GM21390 (cell line): ENCODE measurements at regions not wholly inside any gene's neighbourhood (a gene's known extent, or its start where the extent isn't known, plus 50 kb on each side); places are given as distances from the start of the nearest gene placed in this dataset.

Source experiments
- ATAC-seq: cut with Tn5 transposase; IDR thresholded peaks from one replicate; pipeline ENCODE4 v1.9.1; 2021; ENCODE audit not compliant: unreplicated experiment

DNA sequence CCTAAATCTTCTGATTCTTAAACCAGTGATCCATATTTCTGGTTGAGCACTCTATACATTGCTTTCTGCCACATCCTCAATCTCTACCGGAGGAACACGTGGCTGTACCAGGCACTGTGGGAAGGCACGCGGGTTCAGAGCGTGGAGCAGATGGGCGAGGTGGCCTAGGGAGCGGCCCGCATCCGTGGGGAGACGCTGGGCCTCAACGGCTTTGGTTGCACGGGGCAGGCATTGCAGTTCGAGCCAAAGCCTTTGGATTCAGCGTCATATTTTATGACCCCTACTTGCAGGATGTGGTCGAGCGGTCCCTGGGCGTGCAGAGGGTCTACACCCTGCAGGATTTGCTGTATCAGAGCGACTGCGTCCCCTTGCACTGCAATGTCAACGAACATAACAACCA lies 197.2 kb upstream of the RGMB start:
- ATAC-seq = no peak

DNA sequence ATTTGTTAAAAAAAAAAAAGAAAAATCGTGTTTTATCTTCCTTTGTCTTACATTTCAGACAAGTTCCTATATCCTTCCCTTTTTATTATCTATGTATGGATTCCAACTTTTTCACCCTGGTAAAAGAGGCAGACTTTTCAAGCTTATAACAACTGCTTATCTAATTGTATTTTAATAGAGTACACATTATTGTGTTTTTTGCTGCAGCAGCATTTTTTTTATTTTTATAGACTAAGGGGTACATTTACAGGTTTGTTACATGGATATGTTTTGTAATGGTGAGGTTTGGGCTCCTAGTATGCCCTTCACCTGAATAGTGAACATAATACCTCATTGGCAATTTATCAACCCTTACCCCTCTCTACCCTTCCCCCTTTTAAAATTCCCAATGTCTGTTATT lies 195.0 kb upstream of the RGMB start:
- ATAC-seq = no peak

DNA sequence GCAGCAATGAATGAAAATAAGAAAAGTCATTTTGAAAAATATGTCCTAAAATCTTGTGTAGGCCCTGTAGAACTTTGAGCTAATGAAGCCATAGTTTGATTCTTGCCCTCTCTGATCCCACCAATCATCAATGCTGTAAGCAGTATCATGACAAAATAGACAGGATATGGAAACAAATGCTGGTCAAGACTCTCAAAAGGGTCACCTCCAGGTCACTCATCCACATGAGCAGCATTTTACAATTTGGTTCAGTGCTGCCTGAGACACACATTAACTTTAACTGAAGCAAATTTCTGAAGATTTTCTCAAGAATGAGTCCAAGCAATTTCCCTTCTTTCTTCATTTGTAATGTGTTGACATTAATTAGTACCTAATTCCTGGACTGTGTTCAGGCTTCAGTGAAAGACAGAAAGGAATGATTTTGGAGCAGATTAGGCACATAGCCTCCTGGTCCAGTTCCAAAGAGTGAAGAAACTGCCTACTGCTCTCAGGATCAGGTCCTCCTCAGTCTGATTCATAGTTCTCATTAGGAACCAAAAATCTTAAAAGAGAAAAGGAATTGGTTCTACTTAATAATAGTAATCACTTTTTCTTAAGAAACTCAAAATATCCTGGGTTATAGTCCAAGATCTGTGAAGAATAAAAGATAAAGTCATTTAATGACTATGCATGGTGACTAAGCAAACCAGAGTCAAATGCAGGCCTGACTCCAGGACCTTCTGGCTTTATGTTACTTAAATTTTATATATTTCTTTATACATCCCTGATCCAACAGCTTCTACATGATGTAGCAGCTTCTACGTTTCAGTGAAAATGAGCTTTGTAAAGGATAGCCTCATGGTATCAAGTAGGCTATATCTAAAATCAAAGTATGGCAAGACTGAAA lies 192.1 kb upstream of the RGMB start:
- no peak for ATAC-seq

DNA sequence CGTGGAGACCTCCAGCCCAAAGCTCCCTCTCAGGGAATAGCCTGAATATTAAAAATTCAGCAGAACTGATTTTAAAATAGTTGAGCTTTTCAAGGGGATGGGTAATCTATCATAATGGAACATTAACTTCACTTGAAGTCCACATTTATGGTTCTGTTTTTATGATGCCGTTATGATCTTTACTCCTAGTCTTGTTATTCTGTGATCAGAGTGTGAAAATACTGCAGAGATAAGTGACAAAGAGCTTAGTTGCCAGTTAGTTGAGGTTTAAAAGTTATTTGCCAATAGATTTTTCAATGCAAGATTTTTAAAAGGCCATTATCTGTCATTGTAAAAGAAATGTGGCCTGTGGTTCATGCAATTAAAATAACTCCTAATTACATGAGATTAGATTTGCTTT lies 189.9 kb upstream of the RGMB start:
- no peak for ATAC-seq

DNA sequence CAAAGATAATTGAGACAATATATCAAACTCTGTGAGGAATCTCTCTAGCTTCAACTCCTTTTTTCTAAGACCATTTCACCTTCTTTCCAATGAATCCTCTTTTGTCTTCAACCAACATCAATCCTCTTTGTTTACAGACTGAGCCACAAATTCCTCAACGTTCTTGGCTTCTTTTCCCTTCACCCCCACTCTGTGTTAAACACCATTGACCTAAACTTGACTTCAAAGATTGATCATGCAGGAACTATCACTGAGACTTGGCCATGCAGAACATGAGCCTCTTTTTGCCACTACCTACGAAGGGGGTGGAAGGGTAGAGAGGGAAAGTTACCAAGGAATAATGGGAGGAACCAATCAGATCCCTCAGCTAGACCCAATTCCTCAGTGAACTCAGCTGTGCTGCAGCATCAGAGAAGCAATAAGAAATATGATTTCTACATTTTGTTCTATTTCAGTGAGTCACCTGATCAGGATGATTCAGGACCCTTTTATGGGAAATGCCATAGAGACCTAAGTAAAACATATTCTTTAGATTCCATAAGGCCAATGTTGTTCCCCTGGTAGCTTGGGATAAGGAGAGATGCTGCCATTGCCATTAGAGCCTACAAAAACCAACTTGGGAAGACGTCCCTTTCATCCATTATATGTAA lies 187.7 kb upstream of the RGMB start:
- no peak for ATAC-seq

DNA sequence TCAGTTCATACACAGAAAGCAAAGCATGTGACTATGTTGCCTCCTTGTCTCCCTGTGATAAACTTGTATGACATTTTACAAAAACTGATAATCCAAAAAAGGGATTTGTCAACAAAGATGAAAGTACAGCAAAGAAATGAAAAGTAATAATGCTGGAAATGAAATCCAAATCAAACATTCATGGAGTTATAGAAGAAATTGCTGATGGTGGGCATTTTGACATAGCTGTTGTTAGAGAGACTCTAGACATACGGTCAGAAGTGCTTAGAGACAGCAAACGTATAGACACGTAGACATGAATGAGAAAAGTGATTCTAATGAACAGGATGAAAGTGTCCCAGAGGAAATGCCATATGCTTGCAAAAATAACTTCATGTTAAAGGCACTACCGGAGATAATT lies 186.9 kb upstream of the RGMB start:
- no peak for ATAC-seq

DNA sequence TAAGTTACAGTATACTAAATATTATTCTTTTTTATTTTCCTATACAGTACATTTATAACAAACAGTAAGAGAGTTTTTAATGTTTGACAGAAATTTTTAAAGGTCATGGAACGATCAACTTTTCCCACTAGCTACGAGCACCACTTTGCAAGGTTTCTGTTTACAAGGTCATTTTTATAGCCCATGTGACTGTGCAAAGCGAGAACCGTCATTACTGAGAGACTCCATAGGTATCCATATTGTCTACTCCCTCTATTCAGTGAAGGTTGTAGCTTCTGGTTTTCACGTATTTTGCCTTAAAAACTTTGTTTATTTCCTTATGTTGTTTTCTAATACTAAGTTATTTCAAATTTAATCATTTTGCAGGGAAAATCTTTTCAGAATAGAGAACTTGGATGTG lies 186.3 kb upstream of the RGMB start:
- ATAC-seq = no peak

DNA sequence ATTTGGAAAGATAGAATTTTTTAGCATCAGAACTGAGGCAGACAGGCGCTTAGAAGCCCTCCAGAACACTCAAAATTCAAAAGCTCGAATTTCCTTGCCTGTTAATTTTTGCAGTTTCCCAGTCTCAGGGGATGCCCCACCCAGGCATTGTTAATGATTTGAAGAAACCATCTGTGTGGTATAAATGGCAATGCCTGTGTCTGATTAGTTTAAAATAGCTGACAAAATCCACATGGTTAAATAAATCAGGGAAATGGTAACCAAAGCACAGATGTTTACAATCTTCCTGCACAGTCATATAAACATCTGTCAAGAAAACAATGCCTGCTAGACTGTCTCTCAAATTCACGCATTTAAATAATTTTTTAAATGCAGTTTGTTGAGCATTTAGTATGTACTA lies 185.2 kb upstream of the RGMB start:
- ATAC-seq = no peak

DNA sequence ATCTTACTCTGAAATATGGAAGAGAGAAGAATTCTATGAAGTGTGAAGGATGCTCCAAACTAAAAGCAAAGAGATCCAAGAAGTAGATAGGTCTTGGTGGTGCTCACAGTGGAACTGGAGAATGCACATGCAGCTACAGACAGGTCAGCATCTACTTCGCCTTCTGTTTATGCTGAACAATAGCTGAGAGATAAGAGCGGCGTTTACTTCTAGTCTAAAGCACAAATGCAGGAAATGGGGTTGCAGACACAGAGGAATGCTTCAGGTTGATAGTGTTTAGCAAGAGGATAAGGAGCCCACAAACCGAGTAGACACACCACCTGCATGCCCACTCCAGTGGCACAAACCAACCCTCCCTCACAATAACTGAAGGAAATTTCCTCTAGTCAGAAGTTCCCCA lies 180.0 kb upstream of the RGMB start:
- ATAC-seq = no peak

DNA sequence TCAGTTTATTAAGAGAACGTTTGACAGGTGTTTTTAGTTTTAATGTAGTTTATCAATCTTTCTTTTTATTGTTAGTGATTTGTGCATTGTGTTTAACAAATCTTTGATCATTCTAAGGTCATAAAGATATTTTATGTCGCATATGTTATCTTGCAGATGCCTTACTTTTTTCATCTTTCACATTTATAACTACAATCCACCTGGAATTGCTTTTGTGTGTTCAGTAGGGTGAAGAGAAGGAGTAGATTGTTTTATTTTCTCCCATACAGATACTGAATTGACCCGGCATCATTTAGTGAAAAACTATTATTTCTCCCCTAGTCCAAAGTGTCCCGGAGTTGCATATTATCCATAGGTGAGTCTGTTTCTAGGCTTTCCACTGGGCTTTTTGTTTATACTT lies 179.4 kb upstream of the RGMB start:
- ATAC-seq = no peak

DNA sequence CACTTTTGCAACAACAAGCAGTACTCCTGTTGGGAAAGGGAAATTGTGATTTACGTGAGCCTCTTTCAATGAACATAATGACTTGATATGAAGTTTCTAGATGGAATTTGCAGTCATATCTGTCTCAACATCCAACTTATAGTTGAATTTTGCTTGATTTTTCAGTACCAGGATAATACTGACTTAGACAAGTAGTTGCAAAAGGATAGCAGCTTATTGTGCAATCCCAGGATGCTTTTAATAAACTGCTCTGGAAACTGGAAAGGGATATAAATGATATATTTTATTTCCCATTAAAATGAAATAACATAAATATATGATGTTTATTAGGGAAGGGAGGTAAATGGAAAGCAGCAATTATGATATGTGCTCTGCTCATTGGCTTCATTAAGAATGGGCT lies 174.4 kb upstream of the RGMB start:
- ATAC-seq = no peak

DNA sequence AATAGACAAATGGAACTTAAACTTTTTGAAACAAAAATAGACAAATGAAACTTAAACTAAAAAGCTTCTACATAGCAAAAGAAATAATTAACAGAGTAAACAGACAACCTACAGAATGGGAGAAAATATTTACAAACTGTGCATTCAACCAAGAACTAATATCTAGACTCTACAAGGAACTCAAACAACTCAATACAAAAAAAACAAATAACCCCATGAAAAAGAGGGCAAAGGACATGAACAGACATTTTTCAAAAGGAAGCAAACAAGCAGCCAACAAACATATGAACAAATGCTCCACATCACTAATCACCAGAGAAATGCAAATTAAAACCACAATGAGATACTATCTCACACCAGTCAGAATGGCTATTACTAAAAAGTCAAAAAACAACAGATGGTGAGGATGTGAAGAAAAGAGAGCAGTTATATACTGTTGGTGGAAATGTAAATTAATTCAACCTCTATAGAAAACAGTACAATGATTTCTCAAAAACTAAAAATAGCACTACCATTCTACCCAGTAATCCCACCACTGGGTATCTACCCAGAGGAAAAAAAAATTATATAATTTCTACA lies 170.8 kb upstream of the RGMB start:
- ATAC-seq = peak; percentile 71

DNA sequence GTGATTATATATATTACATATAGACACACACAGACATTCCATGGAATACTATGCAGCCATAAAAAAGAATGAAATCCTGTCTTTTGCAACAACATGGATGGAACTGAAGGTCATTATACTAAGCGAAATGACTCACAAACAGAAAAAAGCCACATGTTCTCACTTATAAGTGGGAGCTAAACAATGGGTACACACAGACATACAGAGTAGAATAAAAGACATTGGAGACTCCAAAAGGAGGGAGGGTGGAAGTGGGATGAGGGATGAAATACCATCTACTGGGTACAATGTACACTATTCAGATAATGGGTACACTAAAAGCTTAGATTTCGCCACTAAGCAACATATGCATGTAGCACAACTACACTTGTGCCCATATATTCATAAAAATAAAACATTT lies 170.0 kb upstream of the RGMB start:
- ATAC-seq = no peak

DNA sequence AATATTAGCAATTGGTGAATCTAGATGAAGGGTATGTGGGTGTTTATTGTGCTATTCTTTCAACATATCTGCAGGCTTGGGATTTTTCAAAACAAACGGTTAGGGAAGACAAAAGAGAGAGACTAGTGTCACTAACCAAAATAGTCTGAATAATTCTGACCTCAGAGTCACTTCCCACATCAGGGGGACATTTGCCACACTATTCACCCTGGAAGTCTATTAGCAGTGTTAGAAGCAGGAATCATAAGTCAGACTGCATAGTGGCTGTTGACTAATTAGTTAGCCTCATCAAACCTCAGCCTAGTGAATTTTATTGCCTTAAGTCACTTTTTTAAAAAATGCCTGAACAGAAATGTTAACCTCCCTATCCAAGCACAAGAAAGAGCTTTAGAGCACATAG lies 169.2 kb upstream of the RGMB start:
- no peak for ATAC-seq

DNA sequence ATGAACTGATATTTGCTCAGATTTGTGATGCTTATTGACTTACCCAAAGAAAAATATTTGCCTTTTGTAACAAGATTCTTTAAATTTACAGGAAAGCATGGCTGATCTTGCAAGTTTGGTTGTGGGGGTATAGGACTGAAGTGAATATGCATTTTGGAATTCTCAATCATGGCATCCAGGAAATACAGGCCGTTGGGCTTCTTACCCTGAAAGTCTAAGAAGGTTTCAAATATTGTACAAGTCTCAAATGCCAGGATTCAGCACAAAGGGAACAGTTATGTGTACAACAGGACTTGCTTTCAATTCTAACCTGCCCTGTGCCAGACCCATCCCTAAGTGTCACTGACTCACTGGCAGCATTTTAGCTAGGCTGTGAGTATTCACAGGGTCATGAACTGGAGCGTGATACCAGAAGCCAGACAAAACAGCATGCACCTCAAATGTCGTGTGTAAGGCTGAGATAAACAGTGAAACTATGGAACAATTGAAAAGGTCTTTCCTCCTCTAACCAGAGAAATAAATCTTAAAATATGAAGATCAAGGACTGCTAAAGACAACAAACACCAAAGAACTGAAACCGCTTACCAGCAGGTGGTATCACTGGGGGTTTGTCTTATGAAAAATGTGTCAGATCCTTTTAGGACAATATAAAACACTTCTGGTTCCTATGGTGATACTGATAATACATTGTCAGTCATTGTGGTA lies 168.6 kb upstream of the RGMB start:
- ATAC-seq = no peak

DNA sequence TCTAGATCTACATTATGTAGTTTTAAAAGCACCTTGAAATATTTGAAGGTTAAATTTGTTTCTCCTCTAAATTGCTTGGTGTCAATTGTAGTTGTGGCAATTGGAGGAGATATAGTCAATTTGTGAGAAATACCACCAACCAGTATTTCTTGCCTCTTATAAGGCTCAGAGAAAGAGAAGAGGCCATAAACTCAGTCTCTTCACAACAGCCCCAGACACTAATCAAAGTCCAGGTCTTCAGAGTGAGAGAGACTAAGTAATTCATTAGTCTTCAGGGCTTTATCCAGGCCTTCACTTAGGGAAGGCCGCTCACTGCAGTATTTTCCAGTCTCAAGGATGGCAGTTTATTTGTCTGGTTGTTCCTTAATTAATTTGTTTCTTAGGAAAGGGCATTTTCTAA lies 168.0 kb upstream of the RGMB start:
- no peak for ATAC-seq

DNA sequence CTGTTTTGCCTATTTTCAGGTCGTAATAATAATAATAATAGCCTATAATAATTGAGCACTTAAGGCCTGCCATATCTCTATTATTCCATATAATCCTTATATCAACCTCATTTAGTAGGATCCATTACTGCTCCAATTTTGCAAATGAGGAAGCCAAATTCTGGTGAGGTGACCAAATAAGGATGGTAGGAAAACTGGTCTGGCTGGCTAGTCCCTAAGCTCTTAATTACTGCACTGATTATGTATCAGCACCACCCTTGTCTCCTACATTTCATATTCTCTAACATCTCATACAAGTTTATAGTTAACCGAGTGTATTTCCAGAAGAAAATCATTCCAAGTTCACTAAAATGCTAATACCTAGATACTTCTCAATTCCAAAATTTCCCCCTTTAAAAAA lies 166.5 kb upstream of the RGMB start:
- ATAC-seq = no peak

DNA sequence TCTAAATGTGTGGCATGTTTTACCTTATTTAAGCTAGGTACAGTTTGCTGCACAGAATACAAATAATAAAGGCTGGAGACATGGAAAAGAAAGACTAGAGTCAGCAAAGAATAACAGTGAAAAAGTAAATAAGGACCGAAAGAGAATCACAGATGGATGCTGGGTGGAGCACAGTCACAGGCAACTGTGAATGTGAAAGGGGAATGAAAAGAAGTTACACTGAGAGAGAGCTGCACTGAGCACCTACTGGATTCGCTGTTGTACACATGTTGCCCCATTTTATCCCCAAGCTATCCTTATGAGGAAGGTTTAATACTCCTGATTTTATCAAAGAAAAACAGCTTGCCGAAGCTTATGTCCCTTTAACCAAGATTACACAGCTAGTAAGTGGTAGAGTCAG lies 165.4 kb upstream of the RGMB start:
- ATAC-seq = no peak

DNA sequence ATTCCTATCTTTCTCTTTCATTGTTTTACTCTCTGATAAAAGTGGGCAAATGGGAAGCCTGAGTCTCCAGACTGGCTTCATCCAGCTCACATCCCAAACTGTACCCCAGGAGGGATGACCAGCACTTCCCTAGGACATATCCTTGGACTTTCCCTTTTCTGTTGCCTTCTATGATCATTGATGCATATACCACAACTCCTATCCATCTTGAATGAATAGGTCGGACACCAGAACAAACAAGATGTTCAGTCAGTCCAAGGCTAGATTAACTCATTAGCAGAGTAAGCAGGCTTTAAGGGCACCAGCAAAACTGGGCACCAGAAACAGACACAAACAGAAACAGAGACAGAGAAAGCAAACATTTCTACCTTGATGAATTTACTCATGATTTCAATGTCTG lies 159.1 kb upstream of the RGMB start:
- ATAC-seq = no peak

DNA sequence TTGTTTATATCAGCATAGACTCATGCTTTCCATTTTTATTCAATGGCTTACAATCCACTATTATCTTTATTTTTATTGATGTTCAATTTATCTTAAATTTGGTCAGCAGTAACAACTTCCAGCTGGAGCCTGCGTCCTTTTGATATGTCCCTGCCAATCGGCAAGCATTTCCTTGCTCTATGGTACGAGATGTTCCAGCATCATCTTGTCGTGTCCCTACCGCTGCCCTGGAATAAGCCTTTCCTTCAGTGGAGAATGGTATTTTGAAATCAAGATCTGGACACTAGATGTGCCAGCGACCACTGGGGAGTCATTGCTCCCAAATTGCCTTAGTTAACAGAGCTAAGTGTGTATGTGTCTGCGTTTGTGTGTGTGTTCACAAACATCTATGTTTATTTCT lies 151.6 kb upstream of the RGMB start:
- ATAC-seq = no peak

DNA sequence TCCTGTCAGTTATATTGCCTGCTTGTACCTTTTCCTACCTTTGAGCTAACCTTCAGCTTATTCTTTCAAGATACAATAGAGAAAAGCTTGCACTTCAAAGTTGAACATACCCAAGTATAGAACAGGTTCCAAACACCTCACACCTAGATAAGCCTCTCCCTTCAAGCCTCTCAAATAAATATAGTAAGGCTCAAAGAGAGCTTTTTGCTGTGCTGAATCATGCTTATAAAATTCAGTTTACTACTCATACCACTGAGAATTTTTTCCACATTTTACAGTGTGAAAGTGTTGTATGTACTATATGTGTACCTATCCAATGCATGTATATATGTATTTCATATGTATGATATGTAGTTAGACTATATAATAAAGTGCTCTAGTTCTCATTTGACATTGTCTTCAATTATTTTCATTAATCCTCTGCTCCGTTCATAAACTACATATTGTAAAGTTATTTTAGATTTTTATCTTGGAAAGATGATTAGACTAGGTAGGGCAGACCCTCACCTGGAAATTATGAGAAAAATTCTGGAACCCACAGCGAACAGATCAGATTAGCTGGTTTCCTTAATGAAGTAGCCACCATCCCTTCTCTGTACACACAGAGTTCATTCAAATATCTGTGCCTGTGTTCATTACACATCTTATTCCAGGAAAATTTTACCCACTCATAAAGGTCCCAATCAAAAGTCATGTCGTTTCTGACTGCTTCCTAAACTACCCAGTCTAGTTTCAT lies 149.2 kb upstream of the RGMB start:
- ATAC-seq = no peak
